Pancreas (tissue), 10 donors: ENCODE measurements at regions not wholly inside any gene's neighbourhood (a gene's known extent, or its start where the extent isn't known, plus 50 kb on each side); places are given as distances from the start of the nearest gene placed in this dataset.

Source experiments
- ATAC-seq, 4 donors: fragments of 200-7000 bp; cut with Tn5 transposase; one replicate each; pipeline versions ENCODE4 v1.8.0 to v1.9.1; 2020; ENCODE audit warnings: mild to moderate bottlenecking in 4 of 4, moderate library complexity in 4 of 4
- DNase-seq, 6 donors: peaks; one replicate each; pipeline ENCODE4 v3.0.0-alpha.2; 2020
- FAIRE-seq: peaks from 2 replicates; lab custom pipeline; 2012; peaks lifted over from hg19 to GRCh38; lab: Jason Lieb, UNC
- H3K27ac ChIP-seq, 4 donors: fragments of 200-600 bp; sonication (generic); 1 replicate in 3 of 4; 2 replicates in 1 of 4; pipeline versions ENCODE4 v1.5.0 to v1.8.0; 2020
- H3K27me3 ChIP-seq, 4 donors: fragments of 200-600 bp; one replicate each; pipeline ENCODE4 v1.8.0; 2021
- H3K36me3 ChIP-seq, 3 donors: fragments of 200-600 bp; sonication (generic) in 1 of 3; one replicate each; pipeline versions ENCODE4 v1.5.0 to v1.8.0; 2020 to 2021
- H3K4me1 ChIP-seq, 3 donors: fragments of 200-600 bp; one replicate each; pipeline ENCODE4 v1.8.0; 2021
- H3K4me3 ChIP-seq, 4 donors: fragments of 200-600 bp; sonication (generic) in 2 of 4; one replicate each; pipeline versions ENCODE4 v1.5.0 to v1.8.0; 2020 to 2021
- H3K9me3 ChIP-seq, 4 donors: fragments of 200-600 bp; one replicate each; pipeline ENCODE4 v1.8.0; 2021
- WGBS, 2 donors: extraction: QIAGEN DNeasy Blood & Tissue Kit; methylation state at CpG; one replicate each; pipeline ENCODE4 v1.1.7; 2013; 5-methylcytosine and 5-hydroxymethylcytosine counted together
- intact Hi-C, 3 donors: fragments of 100-400 bp; cut with DNase I; formaldehyde crosslinking; loops; one replicate each; pipeline versions ENCODE4 v1.11.1 to v1.14.2; 2022
- TF ChIP-seq, protein P1 (sequence below), 4 donors: fragments of 200-600 bp; sonication (generic) in 3 of 4; IDR thresholded peaks; one replicate each; pipeline versions ENCODE4 v1.5.0 to v1.8.0; 2021; ENCODE audit warnings: antibody characterized with exemption in 4 of 4
- donor health status: healthy with polysubstance abuse.
- donor health status: DM: no; HTN: no; CAD: no; lungs with moderate emphysema.
- donor health status: DM: no; HTN: no; CAD: no.
- donor health status: control.
- donor health status: control.
- donor health status: Bipolar disorder and iron deficiency.
- donor health status: DM: yes; HTN: yes; CAD: no.
- donor health status: DM: no; HTN: no; CAD: no.
- donor health status: DM: no; HTN: no; CAD: no.
- donor health status: DM: yes; HTN: yes; CAD: no.

DNA sequence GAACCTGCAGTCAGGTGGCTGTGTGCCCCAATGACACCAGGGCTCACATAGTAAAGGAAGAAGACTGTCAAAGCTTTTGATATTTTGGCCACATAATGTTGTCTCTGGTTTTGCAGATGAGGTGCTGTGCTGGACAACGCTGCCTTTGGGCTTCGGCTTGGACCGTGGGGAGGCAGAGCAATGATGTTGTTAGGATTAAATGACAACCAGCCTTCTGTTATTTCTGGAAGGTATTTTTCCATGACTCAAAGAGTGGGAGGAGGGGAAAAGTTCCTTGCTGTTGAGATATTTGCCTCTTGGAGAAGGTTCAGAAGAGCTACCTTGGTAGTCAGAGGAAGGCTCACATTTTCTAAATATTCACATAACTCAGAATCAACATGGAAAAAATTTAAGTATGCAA lies 187.3 kb upstream of the GALNT2 start:
- TF ChIP-seq, protein P1, sequence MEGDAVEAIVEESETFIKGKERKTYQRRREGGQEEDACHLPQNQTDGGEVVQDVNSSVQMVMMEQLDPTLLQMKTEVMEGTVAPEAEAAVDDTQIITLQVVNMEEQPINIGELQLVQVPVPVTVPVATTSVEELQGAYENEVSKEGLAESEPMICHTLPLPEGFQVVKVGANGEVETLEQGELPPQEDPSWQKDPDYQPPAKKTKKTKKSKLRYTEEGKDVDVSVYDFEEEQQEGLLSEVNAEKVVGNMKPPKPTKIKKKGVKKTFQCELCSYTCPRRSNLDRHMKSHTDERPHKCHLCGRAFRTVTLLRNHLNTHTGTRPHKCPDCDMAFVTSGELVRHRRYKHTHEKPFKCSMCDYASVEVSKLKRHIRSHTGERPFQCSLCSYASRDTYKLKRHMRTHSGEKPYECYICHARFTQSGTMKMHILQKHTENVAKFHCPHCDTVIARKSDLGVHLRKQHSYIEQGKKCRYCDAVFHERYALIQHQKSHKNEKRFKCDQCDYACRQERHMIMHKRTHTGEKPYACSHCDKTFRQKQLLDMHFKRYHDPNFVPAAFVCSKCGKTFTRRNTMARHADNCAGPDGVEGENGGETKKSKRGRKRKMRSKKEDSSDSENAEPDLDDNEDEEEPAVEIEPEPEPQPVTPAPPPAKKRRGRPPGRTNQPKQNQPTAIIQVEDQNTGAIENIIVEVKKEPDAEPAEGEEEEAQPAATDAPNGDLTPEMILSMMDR (IDR thresholded peaks at IDR 0.05): no peak
- FAIRE-seq: no peak
- H3K27ac ChIP-seq: no peak overlapping the region
- no peaks in the 10 kb centered on the region for H3K36me3 ChIP-seq
- no peaks in the 10 kb centered on the region for H3K9me3 ChIP-seq
- intact Hi-C loops: no loop called here
- peak in 2 of 4 donors; percentile 9 to 13 for ATAC-seq
- DNase-seq: peak in 1 of 6 donors; percentile 11
- H3K4me1 ChIP-seq: peaks cover 14 to 28% (median 19%) of the 10 kb centered on the region in 3 donors
- 58 to 69% methylated on average over 3 of the region's 3 CpGs for WGBS, 2 donors
- no peaks in the 10 kb centered on the region for H3K27me3 ChIP-seq
- no peak overlapping the region for H3K4me3 ChIP-seq

DNA sequence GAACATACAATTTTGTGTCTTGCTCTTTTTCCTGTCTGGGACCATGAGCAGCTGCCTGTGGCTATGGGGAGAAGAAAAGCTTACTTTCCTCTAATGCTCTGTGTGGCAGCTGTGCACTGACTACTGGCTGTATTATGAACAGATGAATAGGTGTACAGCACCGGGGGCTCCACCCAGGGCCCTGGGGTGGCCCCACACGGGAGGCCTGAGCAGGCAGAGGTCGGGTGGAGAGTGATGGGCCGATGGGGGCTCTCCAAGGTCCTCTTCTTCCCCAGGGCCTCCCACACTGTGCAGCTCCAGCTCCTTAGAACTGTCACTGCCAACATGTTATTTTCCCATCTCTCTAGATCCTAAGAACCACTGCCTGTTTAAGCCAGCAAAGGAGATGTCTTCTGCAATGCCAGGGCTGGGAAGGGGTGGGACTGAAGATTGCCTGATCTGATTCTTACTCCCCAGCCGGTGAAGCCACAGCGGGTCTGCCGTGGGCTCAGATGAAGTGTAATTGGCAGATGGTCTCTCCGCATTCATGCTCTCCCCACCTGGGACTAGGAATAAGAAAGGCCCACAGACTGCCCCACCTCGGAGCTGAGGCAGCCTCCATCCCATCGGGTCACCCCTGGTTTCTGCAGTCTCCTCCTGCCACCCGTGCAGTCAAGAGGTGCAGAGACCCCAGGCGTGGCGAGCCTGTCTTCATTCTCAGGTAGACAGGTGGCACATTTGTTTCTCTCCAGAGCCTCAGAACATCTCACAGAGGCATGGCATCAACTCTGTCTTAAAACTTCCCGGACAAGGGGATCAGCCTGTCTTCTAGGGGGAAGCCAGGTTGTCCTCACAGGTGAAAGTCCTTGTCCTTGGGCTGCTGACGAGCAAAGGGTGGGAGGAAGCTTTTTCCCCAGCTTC lies 186.5 kb upstream of the GALNT2 start:
- TF ChIP-seq, protein P1 (IDR thresholded peaks at IDR 0.05): no peak
- no peaks in the 10 kb centered on the region for H3K9me3 ChIP-seq
- no peaks in the 10 kb centered on the region for H3K36me3 ChIP-seq
- no peak for ATAC-seq
- no peak overlapping the region for H3K4me3 ChIP-seq
- no peak for FAIRE-seq
- DNase-seq: peak in 1 of 6 donors; percentile 13
- WGBS, 2 donors: 83 to 84% methylated on average over 15 of the region's 15 CpGs
- no peaks in the 10 kb centered on the region for H3K27me3 ChIP-seq
- H3K27ac ChIP-seq: no peak overlapping the region
- intact Hi-C loops: no loop called here
- H3K4me1 ChIP-seq: peaks cover 14 to 34% (median 21%) of the 10 kb centered on the region in 3 donors

DNA sequence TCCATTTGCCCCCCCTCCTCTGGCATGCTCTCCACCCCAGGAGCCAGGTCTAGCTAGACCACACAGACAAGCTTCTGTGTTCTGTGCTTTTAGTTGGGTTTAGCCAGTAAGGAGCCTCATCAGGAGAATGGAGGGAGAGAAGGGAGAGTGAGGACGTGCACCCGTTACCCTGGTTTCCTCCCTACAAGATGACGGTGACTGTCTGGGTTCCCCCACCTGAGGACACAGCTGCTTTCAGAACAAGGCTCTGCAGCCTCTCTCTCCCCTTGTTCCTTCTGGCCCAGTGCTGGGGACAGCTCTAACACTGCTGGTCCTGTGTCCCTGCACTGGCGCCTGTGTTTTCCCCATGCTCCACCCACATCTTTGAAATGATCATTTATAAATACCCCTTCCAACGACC lies 184.4 kb upstream of the GALNT2 start:
- Histone ChIP-seq H3K4me3 (no peak overlapping the region), H3K27me3 (no peaks in the 10 kb centered on the region), H3K4me1 (peaks cover 14 to 35% (median 21%) of the 10 kb centered on the region in 3 donors), H3K9me3 (no peaks in the 10 kb centered on the region), H3K36me3 (no peaks in the 10 kb centered on the region), H3K27ac (peak overlapping the region in 1 of 4 donors; percentile 37)
- ATAC-seq: peak in 1 of 4 donors; percentile 27
- intact Hi-C loops: no loop called here
- no peak for DNase-seq
- TF ChIP-seq, protein P1 (IDR thresholded peaks at IDR 0.05): no peak
- FAIRE-seq: no peak
- WGBS, 2 donors: 34 to 42% methylated on average over 5 of the region's 5 CpGs

DNA sequence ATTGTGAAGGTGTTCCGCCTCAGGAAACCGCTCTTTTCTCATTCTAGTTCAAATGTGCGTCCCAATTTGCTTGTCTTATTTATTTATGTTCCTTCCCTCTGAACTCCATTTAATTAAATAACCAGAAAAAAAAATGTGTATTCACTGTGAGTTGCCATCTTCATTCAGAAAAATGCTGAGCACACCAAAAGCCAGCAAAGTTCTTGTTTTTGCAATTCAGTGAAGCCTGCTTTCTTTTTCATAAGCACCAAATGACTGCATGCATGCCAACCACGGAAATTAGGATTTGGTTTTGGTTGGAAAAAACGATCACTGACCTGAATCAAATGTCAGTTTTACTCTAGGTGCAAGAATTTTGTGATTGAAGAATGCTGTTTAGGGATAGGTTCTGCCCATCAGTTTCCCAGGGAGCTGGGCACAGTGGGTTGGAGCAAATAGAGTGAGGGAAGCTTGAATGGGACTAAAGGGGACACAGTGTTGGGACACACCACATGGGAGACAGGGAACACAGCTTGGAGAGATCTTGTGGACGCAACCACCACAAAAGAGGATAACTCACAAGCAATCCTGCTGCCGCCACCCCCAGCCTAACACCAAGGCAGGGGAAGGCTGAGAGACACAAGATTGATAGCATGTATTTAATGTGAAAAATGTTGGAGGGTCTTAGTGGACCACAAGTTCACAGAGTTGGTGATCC lies 183.4 kb upstream of the GALNT2 start:
- TF ChIP-seq, protein P1 (IDR thresholded peaks at IDR 0.05): no peak
- H3K27ac ChIP-seq: peak overlapping the region in 3 of 4 donors; percentile 25 to 67 (median 37)
- no peaks in the 10 kb centered on the region for H3K36me3 ChIP-seq
- peaks cover 21 to 38% (median 30%) of the 10 kb centered on the region in 3 donors for H3K4me1 ChIP-seq
- no peaks in the 10 kb centered on the region for H3K9me3 ChIP-seq
- intact Hi-C loops: no loop called here
- no peak overlapping the region for H3K4me3 ChIP-seq
- H3K27me3 ChIP-seq: no peaks in the 10 kb centered on the region
- WGBS, 2 donors: 75 to 80% methylated on average over 7 of the region's 7 CpGs
- ATAC-seq (no peak), DNase-seq (peak in 1 of 6 donors; percentile 12), FAIRE-seq (no peak)
